RWPE2 (cell line): ENCODE measurements at regions not wholly inside any gene's neighbourhood (a gene's known extent, or its start where the extent isn't known, plus 50 kb on each side); places are given as distances from the start of the nearest gene placed in this dataset.

ENCODE experiments used
- ATAC-seq: fragments of 200-7000 bp; cut with Tn5 transposase; 3 replicates; pipeline ENCODE4 v1.9.1; 2021; ENCODE audit warnings: low read depth
- DNase-seq: peaks from one replicate; pipeline ENCODE4 v3.0.0-alpha.2; 2020; ENCODE audit warnings: low spot score
- H3K27ac ChIP-seq: fragments of 450-650 bp; 2 replicates; pipeline ENCODE4 v1.5.1; 2017; ENCODE audit warnings: mild to moderate bottlenecking; ENCODE audit not compliant: poor library complexity, severe bottlenecking
- H3K27me3 ChIP-seq: fragments of 250-450 bp; sonication (Bioruptor Pico); 2 replicates; pipeline ENCODE4 v1.5.1; 2021; ENCODE audit warnings: mild to moderate bottlenecking, moderate library complexity; ENCODE audit not compliant: insufficient read depth, poor library complexity, severe bottlenecking
- H3K36me3 ChIP-seq: fragments of 250-450 bp; sonication (Bioruptor Pico); 2 replicates; pipeline ENCODE4 v1.5.1; 2020; ENCODE audit warnings: low read depth, mild to moderate bottlenecking, moderate library complexity
- H3K4me1 ChIP-seq: fragments of 250-450 bp; sonication (Bioruptor Pico); 2 replicates; pipeline ENCODE4 v1.5.1; 2021; ENCODE audit warnings: mild to moderate bottlenecking, moderate library complexity; ENCODE audit not compliant: insufficient read depth, poor library complexity, severe bottlenecking
- H3K4me3 ChIP-seq: fragments of 250-450 bp; sonication (Bioruptor Pico); 2 replicates; pipeline ENCODE4 v1.5.1; 2021; ENCODE audit warnings: mild to moderate bottlenecking, moderate library complexity; ENCODE audit not compliant: severe bottlenecking
- H3K9me3 ChIP-seq: fragments of 250-450 bp; sonication (Bioruptor Pico); 2 replicates; pipeline ENCODE4 v1.5.1; 2021; ENCODE audit warnings: mild to moderate bottlenecking, moderate library complexity; ENCODE audit not compliant: severe bottlenecking
- CTCF ChIP-seq: fragments of 450-650 bp; IDR thresholded peaks from one replicate; pipeline ENCODE4 v1.5.1; 2017; ENCODE audit warnings: mild to moderate bottlenecking, moderate library complexity; ENCODE audit not compliant: poor library complexity, severe bottlenecking

GRCh38 chr16:17804857-17805256, 334.1 kb upstream of the XYLT1 start:
- Histone ChIP-seq H3K36me3 (no peaks in the 10 kb centered on the region), H3K27me3 (no peaks in the 10 kb centered on the region), H3K4me1 (peaks cover 12% of the 10 kb centered on the region), H3K9me3 (no peaks in the 10 kb centered on the region), H3K4me3 (no peak overlapping the region), H3K27ac (no peak overlapping the region)
- DNase-seq (no peak), ATAC-seq (no peak)
- no peak for TF ChIP-seq CTCF

GRCh38 chr16:17803625-17804410, 333.1 kb upstream of the XYLT1 start:
- no peak overlapping the region for H3K4me3 ChIP-seq
- no peaks in the 10 kb centered on the region for H3K36me3 ChIP-seq
- DNase-seq (no peak), ATAC-seq (peak; percentile 86)
- no peaks in the 10 kb centered on the region for H3K9me3 ChIP-seq
- no peaks in the 10 kb centered on the region for H3K27me3 ChIP-seq
- H3K27ac ChIP-seq = peak overlapping the region; percentile 34
- no peak for TF ChIP-seq CTCF
- H3K4me1 ChIP-seq = peaks cover 12% of the 10 kb centered on the region

- H3K27me3 ChIP-seq = no peaks in the 10 kb centered on the region
- no peak overlapping the region for H3K27ac ChIP-seq
- no peaks in the 10 kb centered on the region for H3K9me3 ChIP-seq
- DNase-seq = no peak
- H3K4me3 ChIP-seq = no peak overlapping the region
- no peak for ATAC-seq
- no peak for TF ChIP-seq CTCF
- H3K4me1 ChIP-seq = peaks cover 12% of the 10 kb centered on the region
- no peaks in the 10 kb centered on the region for H3K36me3 ChIP-seq
Observed at GRCh38 chr16:17802571-17802970, 331.8 kb upstream of the XYLT1 start.

GRCh38 chr16:17801068-17801467, 330.3 kb upstream of the XYLT1 start:
- Histone ChIP-seq H3K9me3 (no peaks in the 10 kb centered on the region), H3K27me3 (no peaks in the 10 kb centered on the region), H3K36me3 (no peaks in the 10 kb centered on the region), H3K27ac (no peak overlapping the region), H3K4me3 (no peak overlapping the region), H3K4me1 (peaks cover 12% of the 10 kb centered on the region)
- TF ChIP-seq CTCF = no peak
- DNase-seq (no peak), ATAC-seq (no peak)

GRCh38 chr16:17798716-17799115, 328.0 kb upstream of the XYLT1 start:
- ATAC-seq (no peak), DNase-seq (no peak)
- Histone ChIP-seq H3K4me3 (no peak overlapping the region), H3K4me1 (peaks cover 7% of the 10 kb centered on the region), H3K27me3 (no peaks in the 10 kb centered on the region), H3K36me3 (no peaks in the 10 kb centered on the region), H3K9me3 (no peaks in the 10 kb centered on the region), H3K27ac (no peak overlapping the region)
- no peak for TF ChIP-seq CTCF
